Kidney (tissue), 13 donors: ENCODE measurements at regions not wholly inside any gene's neighbourhood (a gene's known extent, or its start where the extent isn't known, plus 50 kb on each side); places are given as distances from the start of the nearest gene placed in this dataset.
A peak's percentile ranks its signal among the peaks of the same experiment; 100 is the strongest.

Experiments
- DNase-seq, 5 donors: peaks; one replicate each; pipeline ENCODE4 v3.0.0-alpha.2; 2013 to 2020
- FAIRE-seq: peaks from 2 replicates; lab custom pipeline; 2012; peaks lifted over from hg19 to GRCh38; lab: Jason Lieb, UNC
- H3K27ac ChIP-seq, 2 donors: one replicate each; pipeline ENCODE4 v1.7.0; 2013; ENCODE audit warnings: low read depth in 2 of 2, low read length in 2 of 2, inconsistent platforms in 1 of 2
- H3K27me3 ChIP-seq: one replicate; pipeline ENCODE4 v1.7.1; 2013; ENCODE audit warnings: low read length, inconsistent platforms; ENCODE audit not compliant: control insufficient read depth, insufficient read depth
- H3K36me3 ChIP-seq, 3 donors: one replicate each; pipeline versions ENCODE4 v1.7.0 to v1.7.1; 2013; ENCODE audit warnings: low read length in 3 of 3, control low read depth in 1 of 3, inconsistent platforms in 1 of 3; ENCODE audit not compliant: insufficient read depth in 3 of 3, control insufficient read depth in 2 of 3
- H3K4me1 ChIP-seq, 3 donors: one replicate each; pipeline versions ENCODE4 v1.7.0 to v1.7.1; 2013; ENCODE audit warnings: low read length in 3 of 3, inconsistent platforms in 1 of 3, low read depth in 1 of 3; ENCODE audit not compliant: control insufficient read depth in 2 of 3, insufficient read depth in 2 of 3
- H3K4me3 ChIP-seq, 3 donors: one replicate each; pipeline versions ENCODE4 v1.7.0 to v1.8.1; 2013; ENCODE audit warnings: low read length in 3 of 3, control low read depth in 1 of 3, inconsistent platforms in 1 of 3
- H3K9ac ChIP-seq, 3 donors: one replicate each; pipeline versions ENCODE4 v1.7.0 to v1.7.1; 2013; ENCODE audit warnings: low read length in 3 of 3, control low read depth in 1 of 3, inconsistent platforms in 1 of 3
- H3K9me3 ChIP-seq, 3 donors: one replicate each; pipeline versions ENCODE4 v1.7.0 to v1.7.1; 2013; ENCODE audit warnings: low read length in 3 of 3, control low read depth in 1 of 3, inconsistent platforms in 1 of 3; ENCODE audit not compliant: control insufficient read depth in 2 of 3, insufficient read depth in 1 of 3
- intact Hi-C: fragments of 100-400 bp; cut with DNase I; formaldehyde crosslinking; loops from one replicate; pipeline ENCODE4 v1.11.1; 2022
- TF ChIP-seq, protein P1 (sequence below): IDR thresholded peaks from 3 replicates; pipeline ENCODE4 v1.5.1; 2012; ENCODE audit warnings: mild to moderate bottlenecking, moderate library complexity, borderline replicate concordance; ENCODE audit not compliant: insufficient read depth; ENCODE audit errors: extremely low read depth
- donor health status: control.
- donor health status: control.
- donor health status: control.
- donor health status: control.
- donor health status: control.
- donor health status: DM: yes; HTN: yes; CAD: no.
- donor health status: Normal renal cell carcinoma (clear cell type).

DNA sequence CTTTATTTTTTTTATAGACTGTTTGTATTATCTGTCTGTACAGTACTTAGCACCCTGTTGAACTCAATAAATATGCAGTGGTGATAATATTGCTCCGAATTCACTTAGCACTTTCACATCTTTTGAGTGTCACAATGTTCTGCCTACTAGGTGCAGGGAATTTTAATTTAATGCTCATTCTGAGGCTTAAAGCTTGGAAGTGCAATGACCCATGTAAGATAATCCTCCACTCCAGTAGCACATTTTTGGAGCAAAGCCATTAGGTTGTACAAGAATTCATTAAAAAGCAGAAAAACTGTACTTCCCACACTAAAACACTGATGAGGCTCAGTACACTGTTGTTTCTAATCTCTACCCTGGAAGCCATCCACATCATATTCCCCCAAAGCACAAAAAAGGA is 255.3 kb upstream of the MTNR1B start:
- DNase-seq (peak in 1 of 5 donors; percentile 10), FAIRE-seq (no peak)
- Histone ChIP-seq H3K4me1 (no peaks in the 10 kb centered on the region), H3K4me3 (no peak overlapping the region), H3K36me3 (no peaks in the 10 kb centered on the region), H3K9ac (no peak overlapping the region), H3K9me3 (no peaks in the 10 kb centered on the region), H3K27ac (no peak overlapping the region), H3K27me3 (no peaks in the 10 kb centered on the region)
- TF ChIP-seq, protein P1, sequence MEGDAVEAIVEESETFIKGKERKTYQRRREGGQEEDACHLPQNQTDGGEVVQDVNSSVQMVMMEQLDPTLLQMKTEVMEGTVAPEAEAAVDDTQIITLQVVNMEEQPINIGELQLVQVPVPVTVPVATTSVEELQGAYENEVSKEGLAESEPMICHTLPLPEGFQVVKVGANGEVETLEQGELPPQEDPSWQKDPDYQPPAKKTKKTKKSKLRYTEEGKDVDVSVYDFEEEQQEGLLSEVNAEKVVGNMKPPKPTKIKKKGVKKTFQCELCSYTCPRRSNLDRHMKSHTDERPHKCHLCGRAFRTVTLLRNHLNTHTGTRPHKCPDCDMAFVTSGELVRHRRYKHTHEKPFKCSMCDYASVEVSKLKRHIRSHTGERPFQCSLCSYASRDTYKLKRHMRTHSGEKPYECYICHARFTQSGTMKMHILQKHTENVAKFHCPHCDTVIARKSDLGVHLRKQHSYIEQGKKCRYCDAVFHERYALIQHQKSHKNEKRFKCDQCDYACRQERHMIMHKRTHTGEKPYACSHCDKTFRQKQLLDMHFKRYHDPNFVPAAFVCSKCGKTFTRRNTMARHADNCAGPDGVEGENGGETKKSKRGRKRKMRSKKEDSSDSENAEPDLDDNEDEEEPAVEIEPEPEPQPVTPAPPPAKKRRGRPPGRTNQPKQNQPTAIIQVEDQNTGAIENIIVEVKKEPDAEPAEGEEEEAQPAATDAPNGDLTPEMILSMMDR: no peak
- intact Hi-C loops: no loop called here

DNA sequence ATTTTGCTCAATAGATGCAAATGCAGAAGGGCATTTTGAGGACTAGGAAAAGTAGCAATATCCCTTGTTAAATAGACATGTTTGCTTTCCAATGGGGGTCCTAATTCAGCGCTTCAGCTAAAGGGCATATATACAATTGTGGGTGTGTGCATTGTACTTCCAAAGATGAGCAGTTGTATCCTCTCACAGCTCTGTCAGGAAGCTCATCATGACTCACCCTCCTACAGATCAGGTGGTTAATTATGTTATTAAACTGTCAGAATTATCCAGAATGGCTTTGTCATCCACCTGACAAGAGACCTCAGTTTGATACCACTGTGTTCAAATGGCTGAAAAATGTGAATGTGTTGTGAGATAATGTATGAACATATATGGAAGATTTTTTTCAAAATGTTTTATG is 252.2 kb upstream of the MTNR1B start:
- Histone ChIP-seq H3K27me3 (no peaks in the 10 kb centered on the region), H3K4me1 (no peaks in the 10 kb centered on the region), H3K9me3 (no peaks in the 10 kb centered on the region), H3K9ac (no peak overlapping the region), H3K36me3 (no peaks in the 10 kb centered on the region), H3K27ac (no peak overlapping the region), H3K4me3 (no peak overlapping the region)
- DNase-seq (no peak), FAIRE-seq (no peak)
- TF ChIP-seq, protein P1: no peak
- intact Hi-C loops: no loop called here

DNA sequence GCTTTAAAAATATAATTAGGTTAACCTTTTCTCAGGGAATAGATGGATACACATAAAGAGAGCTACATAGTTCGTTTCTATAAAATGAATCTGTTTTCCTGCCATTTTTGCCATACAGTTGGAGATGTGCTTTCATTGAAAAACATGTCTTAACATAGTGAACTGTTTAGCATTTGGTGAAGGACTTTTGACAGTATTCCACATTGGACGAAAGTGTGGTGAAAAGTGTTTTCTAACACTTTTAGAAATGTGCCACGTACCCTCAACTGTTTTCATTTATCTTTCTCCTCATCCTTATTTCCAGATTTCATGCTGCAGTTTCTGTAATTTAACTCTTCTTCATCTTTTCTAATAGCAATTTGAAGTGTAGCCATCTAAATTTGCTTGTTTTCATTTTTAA is 249.1 kb upstream of the MTNR1B start:
- Histone ChIP-seq H3K4me1 (no peaks in the 10 kb centered on the region), H3K36me3 (no peaks in the 10 kb centered on the region), H3K9me3 (no peaks in the 10 kb centered on the region), H3K9ac (no peak overlapping the region), H3K4me3 (no peak overlapping the region), H3K27me3 (no peaks in the 10 kb centered on the region), H3K27ac (no peak overlapping the region)
- intact Hi-C loops: no loop called here
- no peak for DNase-seq
- TF ChIP-seq, protein P1: no peak
- no peak for FAIRE-seq

DNA sequence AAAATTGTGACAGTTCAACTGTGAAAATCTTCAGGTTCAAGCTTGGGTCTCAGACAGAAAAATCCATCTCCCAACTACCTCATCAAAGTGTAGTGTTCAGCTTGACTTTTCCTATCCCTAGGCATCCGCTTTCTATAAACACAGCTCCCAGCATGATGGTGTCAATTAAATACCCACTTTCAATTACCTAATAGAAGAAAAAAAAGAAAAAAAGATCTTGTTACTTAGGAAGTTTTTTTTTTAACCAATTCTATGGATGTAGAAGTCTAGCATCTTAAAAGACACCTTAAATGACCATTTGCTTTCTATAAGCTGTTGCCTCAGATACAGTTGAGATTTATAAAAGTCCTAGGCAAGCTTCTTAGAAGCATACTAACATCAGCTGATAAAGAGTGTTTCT is 244.1 kb upstream of the MTNR1B start:
- intact Hi-C loops: no loop called here

More for the DNA sequence above, 244.1 kb upstream of the MTNR1B start:
- TF ChIP-seq, protein P1: no peak
- no peak overlapping the region for H3K4me3 ChIP-seq
- no peak for FAIRE-seq
- no peaks in the 10 kb centered on the region for H3K27me3 ChIP-seq
- peak in 2 of 5 donors; percentile 14 to 30 for DNase-seq
- H3K36me3 ChIP-seq: no peaks in the 10 kb centered on the region
- no peak overlapping the region for H3K9ac ChIP-seq
- H3K4me1 ChIP-seq: no peaks in the 10 kb centered on the region
- no peaks in the 10 kb centered on the region for H3K9me3 ChIP-seq
- H3K27ac ChIP-seq: no peak overlapping the region
